Mesendoderm (in vitro differentiated cells): ENCODE measurements at regions not wholly inside any gene's neighbourhood (a gene's known extent, or its start where the extent isn't known, plus 50 kb on each side); places are given as distances from the start of the nearest gene placed in this dataset.

ENCODE experiments used
- DNase-seq: peaks from one replicate; pipeline ENCODE4 v3.0.0; 2013
- H2AK5ac ChIP-seq: 2 replicates; pipeline ENCODE4 v1.6.1; 2013; ENCODE audit warnings: low read length, inconsistent platforms
- H2BK120ac ChIP-seq: 2 replicates; pipeline ENCODE4 v1.6.1; 2013; ENCODE audit warnings: low read depth, mild to moderate bottlenecking, low read length, moderate library complexity, mixed read lengths
- H2BK15ac ChIP-seq: replicated peaks from 2 replicates; pipeline ENCODE4 v1.6.1; 2013; ENCODE audit warnings: low read depth, mild to moderate bottlenecking, moderate library complexity
- H2BK5ac ChIP-seq: 2 replicates; pipeline ENCODE4 v1.6.1; 2013; ENCODE audit warnings: low read length, inconsistent platforms
- H3K18ac ChIP-seq: 2 replicates; pipeline ENCODE4 v1.6.1; 2013; ENCODE audit warnings: mild to moderate bottlenecking, low read length, mixed read lengths
- H3K23ac ChIP-seq: one replicate; pipeline ENCODE4 v1.6.1; 2013; ENCODE audit warnings: low read length
- H3K27ac ChIP-seq: 2 replicates; pipeline ENCODE4 v1.5.1; 2013; ENCODE audit warnings: low read depth, mild to moderate bottlenecking, inconsistent platforms, low read length, moderate library complexity
- H3K27me3 ChIP-seq: 2 replicates; pipeline ENCODE4 v1.6.1; 2013; ENCODE audit warnings: low read length, control low read depth, mild to moderate bottlenecking, inconsistent platforms; ENCODE audit not compliant: insufficient read depth, poor library complexity
- H3K36me3 ChIP-seq: 2 replicates; pipeline ENCODE4 v1.6.1; 2013; ENCODE audit warnings: low read length, inconsistent platforms; ENCODE audit not compliant: control insufficient read depth, insufficient read depth
- H3K4ac ChIP-seq: one replicate; pipeline ENCODE4 v1.6.1; 2013; ENCODE audit warnings: low read depth, mild to moderate bottlenecking, low read length, moderate library complexity
- H3K4me1 ChIP-seq: 2 replicates; pipeline ENCODE4 v1.6.1; 2013; ENCODE audit warnings: low read depth, low read length, inconsistent platforms; ENCODE audit not compliant: control insufficient read depth
- H3K4me2 ChIP-seq: 2 replicates; pipeline ENCODE4 v1.6.1; 2013; ENCODE audit warnings: low read length
- H3K4me3 ChIP-seq: 2 replicates; pipeline ENCODE4 v1.5.1; 2013; ENCODE audit warnings: mild to moderate bottlenecking, low read length
- H3K56ac ChIP-seq: one replicate; pipeline ENCODE4 v1.6.1; 2013; ENCODE audit warnings: low read length
- H3K79me1 ChIP-seq: 2 replicates; pipeline ENCODE4 v1.6.1; 2013; ENCODE audit warnings: low read length, inconsistent platforms
- H3K79me2 ChIP-seq: 2 replicates; pipeline ENCODE4 v1.6.1; 2013; ENCODE audit warnings: mild to moderate bottlenecking, low read length; ENCODE audit not compliant: control insufficient read depth, insufficient read depth
- H3K9ac ChIP-seq: 2 replicates; pipeline ENCODE4 v1.6.1; 2013; ENCODE audit warnings: low read length, inconsistent platforms
- H4K5ac ChIP-seq: one replicate; pipeline ENCODE4 v1.6.1; 2013; ENCODE audit warnings: low read length
- H4K8ac ChIP-seq: one replicate; pipeline ENCODE4 v1.6.1; 2013; ENCODE audit warnings: low read depth, mild to moderate bottlenecking, control low read depth, low read length, moderate library complexity
- WGBS: extraction: QIAGEN DNeasy Blood & Tissue Kit; methylation state at CpG from one replicate; pipeline ENCODE4 v1.1.7; 2013; ENCODE audit warnings: low lambda C conversion rate, missing lambda C conversion rate; ENCODE audit not compliant: insufficient coverage; ENCODE audit errors: extremely low coverage; 5-methylcytosine and 5-hydroxymethylcytosine counted together

- Histone ChIP-seq H2BK5ac (no peak overlapping the region), H4K5ac (no peak overlapping the region), H3K9ac (no peak overlapping the region), H3K4me3 (no peak overlapping the region), H2BK120ac (no peak overlapping the region), H4K8ac (no peak overlapping the region), H3K4me2 (no peak overlapping the region), H3K18ac (no peak overlapping the region), H2BK15ac (no peak overlapping the region), H3K56ac (no peak overlapping the region), H3K4me1 (no peaks in the 10 kb centered on the region), H2AK5ac (no peak overlapping the region), H3K23ac (no peak overlapping the region), H3K27ac (no peak overlapping the region), H3K79me1 (no peaks in the 10 kb centered on the region), H3K4ac (no peak overlapping the region), H3K27me3 (no peaks in the 10 kb centered on the region), H3K36me3 (no peaks in the 10 kb centered on the region), H3K79me2 (no peaks in the 10 kb centered on the region)
- no peak for DNase-seq
- WGBS = no CpG with 5 or more reads among the region's 2 CpGs
Measured at GRCh38 chr18:67379981-67380380, 136.5 kb downstream of the DSEL start.

GRCh38 chr18:67376372-67376771 lies 140.1 kb downstream of the DSEL start:
- no peaks in the 10 kb centered on the region for H3K79me1 ChIP-seq
- H3K36me3 ChIP-seq = no peaks in the 10 kb centered on the region
- no peak overlapping the region for H3K4ac ChIP-seq
- H3K4me3 ChIP-seq = no peak overlapping the region
- no peaks in the 10 kb centered on the region for H3K79me2 ChIP-seq
- no peak overlapping the region for H2BK120ac ChIP-seq
- no peak overlapping the region for H3K4me2 ChIP-seq
- H4K8ac ChIP-seq = no peak overlapping the region
- DNase-seq = no peak
- no peak overlapping the region for H3K18ac ChIP-seq
- no peaks in the 10 kb centered on the region for H3K4me1 ChIP-seq
- no peak overlapping the region for H4K5ac ChIP-seq
- H3K27me3 ChIP-seq = no peaks in the 10 kb centered on the region
- no peak overlapping the region for H3K9ac ChIP-seq
- WGBS = no CpG with 5 or more reads among the region's 2 CpGs
- no peak overlapping the region for H2BK15ac ChIP-seq
- no peak overlapping the region for H3K56ac ChIP-seq
- no peak overlapping the region for H2AK5ac ChIP-seq
- no peak overlapping the region for H2BK5ac ChIP-seq
- H3K27ac ChIP-seq = no peak overlapping the region
- H3K23ac ChIP-seq = no peak overlapping the region

GRCh38 chr18:67373636-67374035 lies 142.9 kb downstream of the DSEL start:
- Histone ChIP-seq H3K9ac (no peak overlapping the region), H2AK5ac (no peak overlapping the region), H3K4me3 (no peak overlapping the region), H3K79me2 (no peaks in the 10 kb centered on the region), H3K4ac (no peak overlapping the region), H3K23ac (no peak overlapping the region), H3K18ac (no peak overlapping the region), H4K5ac (no peak overlapping the region), H4K8ac (no peak overlapping the region), H2BK5ac (no peak overlapping the region), H3K36me3 (no peaks in the 10 kb centered on the region), H3K4me1 (no peaks in the 10 kb centered on the region), H2BK120ac (no peak overlapping the region), H3K27ac (no peak overlapping the region), H3K4me2 (no peak overlapping the region), H3K56ac (no peak overlapping the region), H2BK15ac (no peak overlapping the region), H3K27me3 (no peaks in the 10 kb centered on the region), H3K79me1 (no peaks in the 10 kb centered on the region)
- DNase-seq = no peak
- no CpG with 5 or more reads among the region's 2 CpGs for WGBS

GRCh38 chr18:67367540-67367939 lies 149.0 kb downstream of the DSEL start:
- no peak overlapping the region for H3K4ac ChIP-seq
- no peak overlapping the region for H3K56ac ChIP-seq
- H3K27me3 ChIP-seq = no peaks in the 10 kb centered on the region
- H3K23ac ChIP-seq = no peak overlapping the region
- no peak overlapping the region for H2BK120ac ChIP-seq
- no peak overlapping the region for H3K4me2 ChIP-seq
- no peak overlapping the region for H3K9ac ChIP-seq
- H3K79me2 ChIP-seq = no peaks in the 10 kb centered on the region
- WGBS = no CpG with 5 or more reads among the region's 2 CpGs
- no peaks in the 10 kb centered on the region for H3K36me3 ChIP-seq
- no peak overlapping the region for H3K4me3 ChIP-seq
- no peaks in the 10 kb centered on the region for H3K79me1 ChIP-seq
- no peak overlapping the region for H3K18ac ChIP-seq
- no peak overlapping the region for H2BK15ac ChIP-seq
- no peak overlapping the region for H3K27ac ChIP-seq
- no peak overlapping the region for H2AK5ac ChIP-seq
- H4K8ac ChIP-seq = no peak overlapping the region
- H2BK5ac ChIP-seq = no peak overlapping the region
- no peaks in the 10 kb centered on the region for H3K4me1 ChIP-seq
- no peak for DNase-seq
- H4K5ac ChIP-seq = no peak overlapping the region

GRCh38 chr18:67363694-67364093 lies 152.8 kb downstream of the DSEL start:
- no peaks in the 10 kb centered on the region for H3K36me3 ChIP-seq
- H3K18ac ChIP-seq = no peak overlapping the region
- DNase-seq = peak; percentile 32
- no peak overlapping the region for H3K4ac ChIP-seq
- no peaks in the 10 kb centered on the region for H3K4me1 ChIP-seq
- no CpG with 5 or more reads among the region's 3 CpGs for WGBS
- H2BK120ac ChIP-seq = no peak overlapping the region
- H3K27me3 ChIP-seq = no peaks in the 10 kb centered on the region
- H3K4me3 ChIP-seq = no peak overlapping the region
- no peak overlapping the region for H3K56ac ChIP-seq
- H3K27ac ChIP-seq = no peak overlapping the region
- no peak overlapping the region for H3K4me2 ChIP-seq
- no peaks in the 10 kb centered on the region for H3K79me2 ChIP-seq
- no peak overlapping the region for H4K5ac ChIP-seq
- H3K9ac ChIP-seq = no peak overlapping the region
- no peak overlapping the region for H2AK5ac ChIP-seq
- no peaks in the 10 kb centered on the region for H3K79me1 ChIP-seq
- H3K23ac ChIP-seq = no peak overlapping the region
- H2BK15ac ChIP-seq = no peak overlapping the region
- no peak overlapping the region for H4K8ac ChIP-seq
- H2BK5ac ChIP-seq = no peak overlapping the region

GRCh38 chr18:67362906-67363305 lies 153.6 kb downstream of the DSEL start:
- H3K4me2 ChIP-seq = no peak overlapping the region
- H4K5ac ChIP-seq = no peak overlapping the region
- no peak overlapping the region for H3K9ac ChIP-seq
- H2BK5ac ChIP-seq = no peak overlapping the region
- H3K36me3 ChIP-seq = no peaks in the 10 kb centered on the region
- H3K23ac ChIP-seq = no peak overlapping the region
- no peaks in the 10 kb centered on the region for H3K79me2 ChIP-seq
- no peak overlapping the region for H3K4ac ChIP-seq
- H3K27ac ChIP-seq = no peak overlapping the region
- H3K56ac ChIP-seq = no peak overlapping the region
- no peak overlapping the region for H2BK15ac ChIP-seq
- H4K8ac ChIP-seq = no peak overlapping the region
- no peak for DNase-seq
- no peaks in the 10 kb centered on the region for H3K4me1 ChIP-seq
- H3K79me1 ChIP-seq = no peaks in the 10 kb centered on the region
- no peak overlapping the region for H3K18ac ChIP-seq
- WGBS = no CpG with 5 or more reads among the region's 2 CpGs
- no peak overlapping the region for H2AK5ac ChIP-seq
- no peak overlapping the region for H2BK120ac ChIP-seq
- no peaks in the 10 kb centered on the region for H3K27me3 ChIP-seq
- no peak overlapping the region for H3K4me3 ChIP-seq
